Fibroblast of skin of back (primary cell): ENCODE measurements at regions not wholly inside any gene's neighbourhood (a gene's known extent, or its start where the extent isn't known, plus 50 kb on each side); places are given as distances from the start of the nearest gene placed in this dataset.

Experiments
- DNase-seq: peaks from one replicate; pipeline ENCODE4 v3.0.0-alpha.2; 2013

DNA sequence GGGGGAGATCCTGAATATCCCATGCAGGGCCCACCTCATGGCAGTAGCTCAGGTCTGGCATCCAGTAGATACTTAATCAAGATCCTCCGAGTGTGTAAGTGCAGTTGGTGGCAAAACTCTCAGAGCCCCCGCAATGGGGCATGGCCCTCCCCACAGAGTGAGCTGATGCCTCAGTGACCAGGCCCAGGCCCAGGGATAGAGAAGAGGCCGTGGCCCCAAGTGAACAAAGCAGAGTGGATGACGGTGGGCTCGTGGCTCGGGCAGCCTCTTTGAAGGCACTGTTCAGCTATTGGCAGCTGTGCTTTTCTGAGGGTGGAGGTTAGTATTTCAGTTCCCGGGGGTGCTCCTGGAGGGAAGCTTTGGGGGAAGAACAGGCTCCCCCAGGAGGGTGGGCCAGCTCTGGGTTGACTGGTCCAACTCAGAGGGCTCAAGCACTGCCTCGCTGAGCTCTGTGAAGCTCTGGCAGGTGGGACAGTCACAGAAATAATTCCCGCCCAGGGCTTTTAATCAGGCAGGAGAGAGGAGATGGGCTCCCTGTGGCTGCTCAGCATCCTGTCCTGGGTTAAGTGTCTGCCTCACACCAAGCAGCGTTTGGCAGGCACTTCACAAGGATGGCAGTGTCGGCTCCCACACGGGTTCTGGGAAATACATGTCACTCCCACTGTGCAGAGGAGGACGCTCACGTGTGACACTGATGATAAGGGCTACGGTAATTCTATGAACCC is 583.6 kb downstream of the TCERG1L start:
- no peak for DNase-seq

DNA sequence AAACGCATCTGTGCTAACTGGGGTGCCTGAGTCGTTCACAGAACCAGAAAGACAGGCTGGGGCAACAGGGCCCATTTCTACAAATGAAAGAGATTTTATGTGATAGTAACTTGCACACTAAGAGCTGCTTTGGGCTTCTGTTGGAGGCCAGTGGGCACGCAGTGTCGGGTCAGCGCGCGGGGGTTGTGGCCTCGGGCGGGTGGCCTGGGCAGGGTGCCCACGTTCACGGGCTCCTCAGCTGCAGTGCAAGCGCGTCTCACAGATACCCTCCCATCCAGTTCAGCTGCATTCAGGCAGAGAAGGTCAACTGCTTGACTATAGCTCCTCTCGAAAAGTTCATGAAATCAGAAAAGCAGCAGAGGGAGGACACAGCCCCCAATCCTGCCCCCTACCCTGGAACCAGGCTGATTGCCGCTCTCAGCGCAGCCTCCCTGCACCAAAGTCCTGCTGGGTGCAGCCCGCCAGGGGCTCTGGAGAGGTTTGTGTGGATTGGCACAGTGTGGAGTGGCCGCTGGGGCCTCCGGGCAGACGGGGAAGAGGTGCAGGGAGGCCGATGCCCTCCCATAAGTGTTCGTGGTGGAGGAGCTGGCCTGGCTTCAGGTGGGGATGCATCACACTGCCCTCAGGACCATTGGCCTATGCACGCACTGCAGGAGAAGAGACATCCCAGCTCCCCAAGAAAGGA is 582.8 kb downstream of the TCERG1L start:
- DNase-seq = no peak

DNA sequence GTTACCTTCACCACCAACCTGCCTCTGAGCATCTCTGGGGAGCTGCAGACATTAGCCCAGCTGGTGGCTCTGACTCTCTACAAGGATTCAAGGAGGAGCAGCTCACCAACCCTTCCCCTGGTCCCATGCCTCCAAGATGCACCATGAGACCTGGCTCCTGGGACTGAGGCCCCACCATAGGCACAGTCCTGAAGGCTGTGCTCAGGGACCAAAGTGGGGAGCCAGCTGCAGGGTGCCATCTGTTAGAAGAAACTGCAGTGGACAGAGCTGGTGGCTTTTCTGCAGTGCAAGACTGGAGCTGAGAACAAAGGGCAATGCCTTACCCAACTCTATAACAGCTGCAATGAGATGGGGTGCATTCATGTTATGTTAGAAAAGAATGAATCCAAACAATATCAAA is 581.6 kb downstream of the TCERG1L start:
- DNase-seq = no peak

DNA sequence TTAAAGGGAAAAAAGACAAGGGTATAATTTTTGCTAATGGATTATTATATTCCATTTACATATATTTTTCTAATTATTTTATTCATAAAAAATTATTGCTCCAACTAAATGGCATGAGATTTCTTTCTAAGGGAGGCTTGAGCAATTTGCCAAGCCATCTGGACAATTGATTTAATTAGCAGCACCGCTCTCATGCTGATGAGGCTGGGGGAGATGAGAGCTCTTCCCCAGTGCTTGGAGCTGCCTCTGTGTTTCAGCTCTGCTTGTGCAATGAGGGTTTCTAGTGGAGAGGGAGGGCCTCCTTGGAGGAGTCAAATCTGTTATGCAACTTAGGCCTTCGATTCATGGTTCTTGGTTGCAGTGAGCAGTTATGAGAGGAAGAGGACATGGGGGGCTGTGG is 574.3 kb downstream of the TCERG1L start:
- DNase-seq = no peak

DNA sequence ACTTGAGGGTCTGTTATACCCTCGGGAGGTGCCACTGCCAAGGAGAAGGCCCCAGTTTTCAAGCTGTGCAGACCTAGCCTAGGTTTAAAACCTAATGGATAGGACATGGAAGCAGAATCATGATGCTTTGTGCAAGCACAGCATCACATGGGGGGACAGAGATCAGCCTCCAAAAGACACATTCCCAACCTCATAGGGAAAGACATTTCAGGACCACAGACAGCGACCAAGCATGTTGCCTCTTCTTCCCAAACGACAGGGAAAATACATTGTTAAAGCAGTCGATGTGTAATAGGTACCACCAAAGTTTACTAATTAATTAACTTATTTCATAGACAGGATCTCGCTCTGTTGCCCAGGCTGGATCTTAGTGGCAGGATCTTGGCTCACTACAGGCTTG is 573.9 kb downstream of the TCERG1L start:
- DNase-seq = peak; percentile 13

DNA sequence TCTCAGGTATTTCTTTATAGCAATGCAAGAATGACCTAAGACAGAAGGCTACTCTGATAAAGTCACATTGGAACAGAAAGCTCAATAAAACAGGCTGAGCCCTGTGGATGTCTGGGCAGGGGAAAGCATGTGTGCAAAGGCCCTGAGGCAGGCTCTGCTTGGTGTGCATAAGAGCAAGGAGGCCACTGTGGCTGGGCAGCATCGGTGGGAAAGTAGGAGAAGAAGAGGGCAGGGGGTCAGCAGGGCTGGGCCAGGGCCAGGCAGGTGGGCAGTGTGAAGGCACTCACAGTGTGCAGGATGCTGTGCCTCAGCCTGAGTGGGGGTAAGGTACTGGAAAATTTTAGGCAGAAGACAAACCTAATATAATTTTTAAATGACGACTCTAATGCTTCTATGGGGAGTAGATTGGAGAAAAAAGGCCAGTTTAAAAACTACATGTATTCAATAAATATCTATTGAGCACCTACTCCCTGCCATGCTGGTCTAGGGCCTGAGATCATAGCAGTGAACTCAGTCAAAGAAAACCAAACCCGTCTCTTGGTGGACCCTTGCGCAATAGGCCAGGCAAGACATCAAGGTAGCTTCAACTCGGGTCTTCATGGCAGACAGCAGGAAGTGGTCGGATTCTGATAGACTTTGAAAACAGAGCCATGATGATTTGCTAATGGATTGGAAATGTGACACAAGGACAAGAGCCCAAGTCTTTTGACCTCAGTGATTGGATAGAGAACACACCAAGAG is 572.3 kb downstream of the TCERG1L start:
- DNase-seq = no peak

DNA sequence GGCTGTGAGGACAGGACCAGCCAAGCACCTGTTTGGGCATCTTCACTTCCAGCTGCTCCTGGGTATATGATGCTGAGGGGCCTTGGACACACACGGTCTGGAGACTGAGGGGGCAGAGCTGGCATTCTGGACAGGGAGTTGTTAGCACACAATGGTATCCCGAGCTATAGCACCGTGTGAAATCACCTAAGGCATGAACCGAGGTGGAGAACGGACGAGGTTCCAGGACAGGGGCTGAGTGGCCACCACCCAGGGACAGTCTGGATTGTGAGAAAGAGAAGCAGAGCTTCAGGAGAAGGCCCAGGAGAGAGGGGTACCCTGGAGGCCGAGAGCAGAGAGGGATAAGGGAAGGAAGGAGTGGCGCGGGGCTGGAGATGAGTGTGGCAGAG is 571.8 kb downstream of the TCERG1L start:
- no peak for DNase-seq

DNA sequence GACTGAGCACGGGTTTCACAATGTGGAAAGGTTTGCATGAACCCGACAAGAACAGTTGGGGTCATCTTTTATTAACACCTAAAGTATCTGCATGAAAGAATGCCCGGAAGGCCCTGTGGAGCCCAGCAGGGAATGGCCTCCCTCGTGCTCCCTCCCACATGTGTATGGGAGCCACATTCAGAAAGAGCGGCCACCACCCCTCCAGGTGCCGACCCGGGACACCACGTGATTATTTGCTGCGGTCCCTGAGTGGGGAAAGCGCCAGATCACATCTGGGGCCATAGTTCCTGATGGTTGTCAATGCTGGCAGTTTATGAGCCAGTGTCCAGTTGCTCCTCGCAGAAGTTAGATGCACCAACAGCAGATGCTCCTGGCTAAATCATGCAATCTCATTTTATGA is 571.4 kb downstream of the TCERG1L start:
- no peak for DNase-seq

DNA sequence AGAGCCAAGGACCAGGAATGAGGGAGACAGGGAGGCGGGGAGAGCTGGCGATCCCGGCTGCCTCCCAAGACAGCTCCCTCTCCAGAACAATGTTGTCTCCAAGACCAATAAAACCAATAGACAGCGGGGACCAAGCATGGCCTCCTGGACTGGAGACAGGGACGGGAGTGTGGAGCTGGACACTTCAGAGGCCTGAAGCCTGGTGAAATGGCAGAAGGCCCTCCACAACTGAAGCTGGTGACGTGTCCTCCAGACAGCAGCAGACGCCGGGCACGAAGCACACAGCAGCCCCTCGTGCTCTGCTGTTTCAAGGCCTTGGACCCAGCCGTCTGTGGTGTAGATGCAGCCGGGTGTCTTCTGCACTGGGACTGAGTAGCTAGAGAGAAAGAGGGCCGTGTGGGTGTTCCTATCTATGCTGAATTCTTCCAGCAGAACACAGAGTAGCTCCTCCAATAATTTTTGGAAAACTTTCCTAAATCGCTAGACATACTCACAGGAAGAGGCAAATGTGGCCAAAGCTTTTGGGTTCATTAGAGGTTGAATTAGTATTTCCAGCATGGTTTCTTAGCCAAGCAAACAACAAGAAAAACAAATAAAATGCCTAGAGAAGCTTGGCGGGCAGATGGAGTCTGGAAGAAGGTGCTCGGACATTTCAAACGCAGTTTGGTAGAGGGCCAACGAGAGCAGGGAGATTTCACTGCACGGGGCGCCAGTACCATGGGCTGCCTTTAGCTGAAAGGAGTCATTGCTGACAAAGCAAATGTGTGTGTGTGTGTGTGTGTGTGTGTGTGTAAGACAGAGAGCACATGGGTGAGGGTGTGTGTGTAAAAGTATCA is 570.4 kb downstream of the TCERG1L start:
- DNase-seq = no peak

DNA sequence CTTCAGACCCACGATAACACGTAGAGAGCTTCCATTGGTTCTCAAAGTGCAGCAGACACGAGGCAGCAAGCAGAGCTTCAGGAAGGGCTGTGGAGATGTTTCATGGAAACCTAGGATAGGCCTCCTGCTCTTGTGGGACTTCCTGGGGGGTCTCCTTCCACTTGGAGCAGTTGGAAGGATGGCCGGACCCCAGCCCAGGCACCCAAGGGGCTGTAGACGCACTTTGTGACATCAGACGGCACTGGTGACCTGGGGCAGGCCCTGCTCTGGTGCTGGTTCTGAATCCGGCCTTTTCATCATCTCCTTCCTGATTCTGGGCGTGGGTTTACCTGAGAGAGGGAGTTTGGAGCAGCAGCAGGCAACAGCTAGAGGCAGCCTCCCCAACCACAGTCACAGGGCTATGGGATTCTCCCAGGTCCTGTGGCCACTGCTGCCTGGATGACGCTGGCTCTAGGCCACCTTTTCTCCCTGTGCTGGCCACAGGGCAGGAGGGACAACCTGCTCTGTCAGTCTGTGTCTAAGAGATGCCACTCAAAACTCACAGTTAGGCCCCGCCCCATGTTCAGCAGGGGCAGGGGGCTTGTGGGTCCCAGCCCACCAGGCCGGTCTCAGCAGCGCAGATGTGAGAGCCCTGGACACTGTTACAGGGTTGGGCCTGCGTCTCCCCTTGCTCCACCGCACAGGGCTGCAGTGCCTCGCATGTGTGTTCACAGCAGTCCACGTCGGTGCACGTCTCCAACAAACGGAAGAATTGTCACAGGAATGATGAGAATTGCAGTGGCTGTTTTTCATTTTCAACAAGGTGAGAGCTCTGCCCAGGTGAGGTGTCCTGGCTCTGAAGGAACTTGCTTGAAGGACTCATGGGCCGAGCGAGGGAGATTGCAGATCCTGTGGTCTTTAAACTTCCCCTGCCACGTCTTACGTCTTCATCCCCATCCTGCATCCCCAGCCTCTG is 569.3 kb downstream of the TCERG1L start:
- no peak for DNase-seq

DNA sequence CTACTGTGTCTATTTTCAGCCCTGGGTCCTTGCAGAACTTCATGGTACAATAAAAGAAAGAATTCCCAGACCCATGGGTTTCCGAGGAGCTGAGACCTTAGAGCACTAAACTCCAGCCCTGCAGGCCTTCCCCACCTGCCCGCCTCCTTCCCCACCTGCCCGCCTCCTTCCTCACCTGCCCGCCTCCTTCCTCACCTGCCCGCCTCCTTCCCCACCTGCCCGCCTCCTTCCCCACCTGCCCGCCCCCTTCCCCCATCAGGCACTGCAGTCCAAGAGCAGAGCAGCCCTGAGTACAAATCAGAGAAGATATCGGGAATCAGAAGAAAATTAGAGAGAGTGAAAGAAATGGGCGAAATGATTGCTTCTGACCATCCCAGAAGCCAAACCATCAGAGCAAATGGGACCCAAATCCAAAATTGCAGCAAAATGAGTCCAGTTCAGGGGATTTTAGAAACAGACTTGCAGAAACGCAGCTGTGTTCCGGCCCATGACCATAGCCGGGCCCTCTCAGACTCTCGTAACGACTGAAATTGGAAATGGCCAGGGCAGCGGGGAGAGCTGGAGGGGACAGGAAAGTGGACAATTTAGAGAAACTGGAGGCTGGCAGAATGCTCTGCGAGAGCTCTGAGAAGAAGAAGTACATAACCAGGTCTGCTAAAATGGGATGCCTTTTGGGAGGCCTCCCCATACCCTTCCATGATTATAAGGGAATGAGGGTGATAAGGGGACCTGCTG is 568.4 kb downstream of the TCERG1L start:
- no peak for DNase-seq

DNA sequence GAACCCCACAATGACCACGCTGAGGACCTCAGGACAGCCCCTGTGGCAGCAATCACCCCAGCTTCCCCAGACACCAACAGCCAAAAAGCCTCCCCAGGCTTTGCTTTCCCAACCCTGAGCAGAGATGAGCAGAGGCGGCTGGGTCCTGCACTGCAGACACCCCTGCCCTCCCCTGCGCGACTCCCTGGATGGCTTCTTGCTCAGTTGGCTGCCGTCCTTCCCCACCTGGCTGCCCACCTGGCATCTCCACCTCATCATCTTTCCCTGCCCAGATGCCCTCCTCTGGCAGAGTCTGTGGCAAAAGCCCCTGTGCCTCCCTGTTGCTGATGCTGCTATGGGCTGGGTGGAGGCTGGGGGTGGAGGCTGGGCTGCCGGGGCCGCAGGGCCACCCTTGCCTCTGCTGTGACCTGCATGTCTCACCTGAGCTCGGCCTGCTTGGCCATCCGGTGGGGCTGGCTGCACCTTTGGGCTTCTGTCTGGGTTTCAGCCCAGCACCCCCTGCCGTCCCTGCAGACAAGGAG is 567.7 kb downstream of the TCERG1L start:
- no peak for DNase-seq

DNA sequence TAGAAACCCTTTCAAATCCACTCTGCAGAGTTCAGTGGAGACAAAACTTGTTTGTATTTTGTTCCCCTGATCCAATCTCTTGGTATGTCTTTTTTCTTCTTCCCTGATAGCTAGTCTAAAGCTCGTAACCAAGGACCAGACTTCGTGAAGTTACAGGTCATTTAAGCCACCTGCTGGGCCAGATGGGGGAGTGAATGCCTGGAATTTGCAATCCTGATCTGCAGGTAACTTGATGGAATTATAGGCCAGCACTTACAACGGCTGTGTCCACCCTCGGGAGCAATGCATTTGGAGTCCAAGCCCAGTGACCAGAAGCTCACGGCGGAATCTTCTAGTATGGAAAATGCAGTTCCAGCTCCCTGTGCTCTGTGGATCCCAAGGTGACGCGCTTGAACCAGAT is 566.9 kb downstream of the TCERG1L start:
- no peak for DNase-seq

DNA sequence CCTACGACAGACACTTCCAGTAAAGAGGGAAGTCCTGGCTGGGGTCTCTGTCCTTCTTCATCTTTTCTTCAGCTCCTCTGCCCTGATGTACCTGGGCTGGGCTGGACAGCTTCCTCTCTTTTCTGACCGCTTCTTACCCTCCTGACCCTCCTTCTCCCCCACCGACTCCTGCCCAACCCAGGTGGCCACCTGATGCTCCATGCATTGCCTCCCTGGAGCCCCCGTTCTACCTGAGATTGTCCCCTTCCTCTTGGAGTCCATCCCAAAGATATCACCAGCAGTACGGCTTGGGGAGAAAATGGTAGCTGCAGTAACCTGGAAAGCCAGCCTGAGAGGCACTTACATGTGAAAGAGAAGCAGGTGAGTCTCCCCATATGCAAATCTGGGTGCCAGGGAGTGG is 566.3 kb downstream of the TCERG1L start:
- DNase-seq = no peak

DNA sequence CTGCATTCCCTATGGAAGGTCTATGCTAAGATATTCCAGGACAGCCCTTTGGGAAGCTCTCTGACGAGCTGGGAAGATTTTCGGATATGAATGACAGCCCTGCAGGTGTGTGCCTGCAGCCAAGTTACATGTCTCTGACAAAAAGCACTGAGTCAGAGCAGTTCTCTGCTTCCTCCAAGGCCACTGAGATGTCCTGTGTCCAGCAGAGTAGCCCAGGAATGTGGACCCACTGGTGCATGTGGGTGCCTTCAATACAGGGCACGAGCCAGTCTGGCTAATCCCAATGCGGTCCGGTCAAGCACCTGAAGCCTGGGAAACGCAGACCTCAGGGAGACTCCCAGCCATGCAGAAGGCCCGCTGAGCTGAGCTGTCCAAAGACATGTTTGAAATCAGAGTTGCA is 565.7 kb downstream of the TCERG1L start:
- no peak for DNase-seq

DNA sequence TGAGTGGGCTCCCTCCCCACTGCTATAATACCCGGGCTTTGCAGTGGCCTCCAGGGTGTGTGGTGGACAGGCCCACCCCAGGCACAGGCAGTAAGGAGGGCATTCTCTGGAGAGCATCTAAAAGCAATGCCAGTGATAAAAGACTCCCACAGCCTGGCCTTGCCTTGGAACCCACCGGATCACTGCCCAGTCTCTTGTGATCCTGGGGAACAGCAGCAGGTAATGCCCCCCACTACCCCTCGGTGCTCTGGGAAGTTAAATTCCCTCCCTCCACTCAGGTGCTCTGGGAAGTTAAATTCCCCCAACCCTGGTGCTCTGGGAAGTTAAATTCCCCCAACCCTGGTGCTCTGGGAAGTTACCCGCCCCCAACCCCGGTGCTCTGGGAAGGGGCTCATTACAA is 565.2 kb downstream of the TCERG1L start:
- DNase-seq = no peak

DNA sequence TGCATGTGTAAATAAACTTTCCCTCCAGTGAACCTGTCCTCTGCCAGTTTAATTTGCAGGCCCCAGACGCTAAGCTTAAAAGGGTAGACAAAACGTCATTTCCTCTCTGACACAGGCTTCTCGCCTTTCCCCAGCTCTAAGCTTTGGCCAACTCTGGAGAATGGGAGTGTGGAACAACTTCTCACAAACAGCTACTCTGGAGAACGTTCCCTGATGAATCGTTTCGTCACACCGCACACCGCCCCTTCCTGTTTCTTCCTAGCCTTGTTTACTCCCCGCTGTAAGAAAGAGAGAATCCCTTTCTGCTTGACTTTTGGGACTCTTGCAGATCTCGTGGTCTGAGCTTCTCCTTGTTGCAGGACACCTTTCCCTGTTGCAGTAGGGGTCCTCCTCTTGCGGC is 564.2 kb downstream of the TCERG1L start:
- DNase-seq = no peak

DNA sequence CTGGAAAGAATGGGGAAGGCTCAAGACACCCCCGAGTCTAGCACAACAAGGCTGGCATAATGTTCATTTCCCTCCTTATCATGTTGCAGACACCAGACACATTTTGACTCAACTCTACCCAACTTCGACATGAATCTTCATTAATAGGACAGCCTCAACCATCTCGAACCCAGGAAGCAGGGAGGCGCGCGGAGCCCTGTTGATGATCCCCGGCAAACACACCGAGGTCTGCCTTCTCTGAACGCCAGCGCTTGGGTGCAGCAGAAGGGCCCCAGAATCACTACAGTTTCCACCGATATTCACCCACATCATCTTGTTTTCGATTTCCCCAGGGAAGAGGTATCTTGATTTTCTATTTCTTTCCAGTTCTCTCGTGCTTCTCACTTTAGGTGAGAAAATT is 563.6 kb downstream of the TCERG1L start:
- no peak for DNase-seq

DNA sequence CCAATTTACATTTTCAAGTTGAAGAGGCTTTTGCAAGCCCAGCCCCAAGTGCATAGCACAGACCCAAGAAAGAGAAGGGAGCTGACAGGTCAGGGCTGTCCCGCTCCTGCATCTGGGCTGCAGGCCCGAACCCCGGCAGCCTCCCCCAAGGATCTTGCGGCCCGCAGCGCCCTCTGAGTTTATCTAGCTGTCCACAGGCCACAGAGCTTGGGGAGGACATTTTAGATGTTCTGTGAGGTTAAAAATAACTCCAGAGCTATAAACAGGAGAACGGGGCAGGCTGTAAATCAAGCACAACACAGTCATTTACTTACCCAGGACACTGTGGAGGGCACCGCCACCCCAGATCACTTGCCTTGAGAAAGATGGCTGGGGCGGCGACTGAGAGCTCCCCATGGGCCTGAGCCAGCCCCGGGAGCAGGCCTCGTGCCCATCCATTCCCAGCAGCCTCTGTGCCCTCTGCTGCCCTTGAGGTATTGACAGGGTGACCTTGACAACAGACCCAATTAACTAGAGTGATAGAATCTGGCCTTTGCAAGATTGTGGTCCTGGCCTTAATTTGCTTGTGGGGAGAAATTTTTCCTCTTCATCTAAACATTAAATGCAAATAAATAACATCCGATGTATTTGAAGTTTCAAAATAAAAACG is 563.0 kb downstream of the TCERG1L start:
- DNase-seq = no peak

DNA sequence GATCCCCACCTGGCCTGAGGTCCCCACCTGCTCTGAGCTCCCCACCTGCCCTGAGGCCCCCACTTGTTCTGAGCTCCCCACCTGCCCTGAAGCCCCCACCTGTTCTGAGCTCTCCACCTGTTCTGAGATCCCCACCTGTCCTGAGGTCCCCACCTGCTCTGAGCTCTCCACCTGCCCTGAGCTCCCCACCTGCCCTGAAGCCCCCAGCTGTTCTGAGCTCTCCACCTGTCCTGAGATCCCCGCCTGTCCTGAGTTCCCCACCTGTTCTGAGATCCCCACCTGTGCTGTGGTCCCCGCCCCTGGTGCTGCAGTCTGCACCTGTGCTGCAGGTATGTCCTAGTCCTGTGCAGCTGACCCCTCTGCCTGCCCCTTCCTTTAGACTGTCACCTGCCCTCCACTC is 561.6 kb downstream of the TCERG1L start:
- no peak for DNase-seq
